ENCODE measurements at regions not wholly inside any gene's neighbourhood (a gene's known extent, or its start where the extent isn't known, plus 50 kb on each side); places are given as distances from the start of the nearest gene placed in this dataset.

DNA sequence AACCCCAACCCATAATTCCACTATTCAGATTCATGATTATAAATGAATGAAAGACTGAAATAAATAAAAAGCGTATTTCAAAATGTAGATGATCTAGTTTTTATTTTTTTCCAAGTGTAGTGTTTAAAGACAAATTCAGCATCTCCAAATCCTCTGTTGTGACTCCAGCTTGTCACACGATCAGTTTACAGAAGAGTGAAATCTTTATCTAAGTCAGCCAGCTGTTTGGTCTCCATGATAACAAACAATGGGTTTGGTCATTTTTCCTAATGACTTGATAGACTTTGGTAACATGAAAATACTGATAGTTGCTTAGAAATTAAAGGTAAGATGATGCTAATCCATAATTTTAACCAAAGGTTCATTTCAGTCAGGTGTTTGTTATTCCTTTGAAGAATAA is 114.5 kb upstream of the RASSF8 start:
- Mint-ChIP-seq H3K4me1 (ENCODE audit: unreplicated experiment) (no peaks in the 10 kb centered on the region), H3K4me3 (no peak overlapping the region), H3K9me3 (peaks cover 5% of the 10 kb centered on the region), H3K27ac (no peak overlapping the region), H3K36me3 (no peaks in the 10 kb centered on the region), H3K27me3 (peaks cover 4% of the 10 kb centered on the region)
- DNase-seq (ENCODE audit: extremely low spot score, unreplicated experiment): no peak
- TF ChIP-seq CTCF (conservative IDR thresholded peaks at IDR 0.05): no peak

DNA sequence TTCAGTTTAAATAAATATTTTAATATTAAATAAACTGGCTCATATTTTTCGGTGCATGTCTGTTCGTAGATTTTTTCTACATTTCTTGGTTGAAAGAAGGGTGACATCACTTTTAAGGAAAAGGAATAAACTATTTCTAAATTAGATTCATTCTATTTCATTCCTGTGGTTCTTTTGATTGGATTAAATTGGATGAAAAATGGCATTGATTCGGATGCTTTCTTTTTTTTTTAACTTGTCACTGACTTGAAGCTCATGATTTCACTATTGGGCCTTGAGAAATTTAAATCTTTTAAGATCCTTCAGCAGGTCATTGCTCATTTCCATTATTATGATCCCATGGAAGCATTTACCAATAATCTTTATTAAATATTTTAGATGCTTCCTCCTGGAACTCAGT is 113.1 kb upstream of the RASSF8 start:
- Mint-ChIP-seq H3K4me1 (ENCODE audit: unreplicated experiment) (no peaks in the 10 kb centered on the region), H3K9me3 (peaks cover 5% of the 10 kb centered on the region), H3K4me3 (no peak overlapping the region), H3K36me3 (no peaks in the 10 kb centered on the region), H3K27me3 (peaks cover 4% of the 10 kb centered on the region), H3K27ac (no peak overlapping the region)
- no peak for TF ChIP-seq CTCF (conservative IDR thresholded peaks at IDR 0.05)
- no peak for DNase-seq (ENCODE audit: extremely low spot score, unreplicated experiment)

DNA sequence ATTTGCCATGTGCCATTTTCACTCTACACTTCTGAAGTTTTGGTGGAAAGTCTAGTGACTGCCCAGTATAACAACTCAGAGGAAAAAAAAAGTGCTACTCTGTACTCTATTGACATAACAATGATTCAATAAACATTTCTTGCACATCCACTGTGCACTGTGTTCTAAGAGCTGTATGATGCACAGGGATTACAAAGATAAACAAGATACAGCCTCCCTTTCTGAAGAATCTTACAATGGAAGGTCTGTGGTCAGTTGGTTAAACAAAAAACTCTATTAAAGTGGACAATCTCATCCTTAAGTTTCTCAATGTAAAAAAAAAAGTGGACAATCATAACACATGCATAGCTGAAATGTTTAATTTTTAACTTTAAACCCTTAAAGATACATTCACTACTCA is 105.7 kb upstream of the RASSF8 start:
- H3K9me3 Mint-ChIP-seq: no peaks in the 10 kb centered on the region
- no peak for TF ChIP-seq CTCF (conservative IDR thresholded peaks at IDR 0.05)
- H3K4me1 Mint-ChIP-seq (ENCODE audit: unreplicated experiment): no peaks in the 10 kb centered on the region
- no peaks in the 10 kb centered on the region for H3K36me3 Mint-ChIP-seq
- no peak overlapping the region for H3K27ac Mint-ChIP-seq
- H3K4me3 Mint-ChIP-seq: no peak overlapping the region
- DNase-seq (ENCODE audit: extremely low spot score, unreplicated experiment): no peak
- no peaks in the 10 kb centered on the region for H3K27me3 Mint-ChIP-seq

GRCh38 chr12:25853316-25854095 is 105.0 kb upstream of the RASSF8 start:
- DNase-seq (ENCODE audit: extremely low spot score, unreplicated experiment): no peak
- Mint-ChIP-seq H3K36me3 (no peaks in the 10 kb centered on the region), H3K27ac (no peak overlapping the region), H3K9me3 (no peaks in the 10 kb centered on the region), H3K4me3 (no peak overlapping the region), H3K4me1 (ENCODE audit: unreplicated experiment) (no peaks in the 10 kb centered on the region), H3K27me3 (no peaks in the 10 kb centered on the region)
- TF ChIP-seq CTCF (conservative IDR thresholded peaks at IDR 0.05): no peak

GRCh38 chr12:25854991-25855390 is 103.5 kb upstream of the RASSF8 start:
- no peaks in the 10 kb centered on the region for H3K4me1 Mint-ChIP-seq (ENCODE audit: unreplicated experiment)
- H3K27ac Mint-ChIP-seq: no peak overlapping the region
- DNase-seq (ENCODE audit: extremely low spot score, unreplicated experiment): no peak
- H3K4me3 Mint-ChIP-seq: no peak overlapping the region
- no peak for TF ChIP-seq CTCF (conservative IDR thresholded peaks at IDR 0.05)
- H3K36me3 Mint-ChIP-seq: no peaks in the 10 kb centered on the region
- no peaks in the 10 kb centered on the region for H3K27me3 Mint-ChIP-seq
- H3K9me3 Mint-ChIP-seq: no peaks in the 10 kb centered on the region

All from type B pancreatic cell (in vitro differentiated cells).